CD14-positive monocyte (primary cell): ENCODE measurements at regions not wholly inside any gene's neighbourhood (a gene's known extent, or its start where the extent isn't known, plus 50 kb on each side); places are given as distances from the start of the nearest gene placed in this dataset.

Experiments
- DNase-seq, 3 donors: peaks; one replicate each; pipeline ENCODE4 v3.0.0-alpha.2; 2011 to 2022
- H2AFZ ChIP-seq: 2 replicates; pipeline ENCODE4 v1.6.0; 2012; ENCODE audit warnings: mild to moderate bottlenecking, low read depth, low read length, inconsistent platforms; ENCODE audit not compliant: insufficient read depth, poor library complexity, severe bottlenecking
- H3K27ac ChIP-seq, 2 donors: 1 replicate in 1 of 2; 2 replicates in 1 of 2; pipeline ENCODE4 v1.5.1; 2012 to 2013; ENCODE audit warnings: low read length in 2 of 2, control low read depth in 1 of 2, inconsistent platforms in 1 of 2, low read depth in 1 of 2, mild to moderate bottlenecking in 1 of 2
- H3K27me3 ChIP-seq, 2 donors: one replicate each; pipeline versions ENCODE4 v1.6.0 to v1.6.1; 2011 to 2013; ENCODE audit warnings: low read length in 2 of 2; ENCODE audit not compliant: control insufficient read depth in 2 of 2, insufficient read depth in 2 of 2
- H3K36me3 ChIP-seq, 2 donors: replicated peaks in 1 of 2; 1 replicate in 1 of 2; 2 replicates in 1 of 2; pipeline versions ENCODE4 v1.5.1 to v1.6.1; 2012 to 2013; ENCODE audit warnings: low read length in 2 of 2, control low read depth in 1 of 2, inconsistent platforms in 1 of 2, mild to moderate bottlenecking in 1 of 2; ENCODE audit not compliant: insufficient read depth in 2 of 2, control insufficient read depth in 1 of 2
- H3K4me1 ChIP-seq, 2 donors: 1 replicate in 1 of 2; 2 replicates in 1 of 2; pipeline versions ENCODE4 v1.5.1 to v1.6.1; 2012 to 2013; ENCODE audit warnings: low read length in 2 of 2, control low read depth in 1 of 2, inconsistent platforms in 1 of 2, mild to moderate bottlenecking in 1 of 2, moderate library complexity in 1 of 2; ENCODE audit not compliant: insufficient read depth in 2 of 2, control insufficient read depth in 1 of 2
- H3K4me2 ChIP-seq: replicated peaks from 2 replicates; pipeline ENCODE3; 2012; ENCODE audit warnings: low read length, moderate library complexity, mild to moderate bottlenecking; ENCODE audit not compliant: poor library complexity, severe bottlenecking; ENCODE audit errors: extremely low read depth
- H3K4me3 ChIP-seq, 3 experiments: fragments of 200-600 bp in 1 of 3; sonication (generic) in 1 of 3; replicated peaks in 1 of 3; 1 replicate in 2 of 3; 2 replicates in 1 of 3; pipeline ENCODE4 v1.5.1; 2011 to 2013; ENCODE audit warnings: low read length in 3 of 3, mild to moderate bottlenecking in 3 of 3, control low read depth in 2 of 3, low read depth in 2 of 3, inconsistent platforms in 1 of 3, moderate library complexity in 1 of 3
- H3K79me2 ChIP-seq: 2 replicates; pipeline ENCODE4 v1.6.0; 2012; ENCODE audit warnings: mild to moderate bottlenecking, control low read depth, inconsistent platforms, low read length, moderate library complexity; ENCODE audit not compliant: insufficient read depth
- H3K9ac ChIP-seq: 2 replicates; pipeline ENCODE4 v1.6.0; 2017; ENCODE audit warnings: low read length, mild to moderate bottlenecking; ENCODE audit not compliant: insufficient read depth, poor library complexity, severe bottlenecking
- H3K9me3 ChIP-seq, 2 donors: replicated peaks in 1 of 2; 1 replicate in 1 of 2; 2 replicates in 1 of 2; pipeline versions ENCODE4 v1.5.1 to v1.6.1; 2012 to 2013; ENCODE audit warnings: low read length in 2 of 2, control low read depth in 1 of 2; ENCODE audit not compliant: control insufficient read depth in 1 of 2, insufficient read depth in 1 of 2
- H4K20me1 ChIP-seq: 2 replicates; pipeline ENCODE4 v1.6.0; 2012; ENCODE audit warnings: mild to moderate bottlenecking, low read length, control low read depth, moderate library complexity; ENCODE audit not compliant: insufficient read depth
- H3K27ac Mint-ChIP-seq, 7 donors: one replicate each; pipeline ENCODE4 v1.8.0; 2020; ENCODE audit warnings: mild to moderate bottlenecking in 7 of 7, mixed read lengths in 7 of 7, moderate library complexity in 6 of 7, inconsistent platforms in 2 of 7
- H3K27me3 Mint-ChIP-seq, 3 donors: one replicate each; pipeline ENCODE4 v1.8.0; 2021 to 2022; ENCODE audit warnings: low read depth in 3 of 3, mild to moderate bottlenecking in 3 of 3, mixed read lengths in 3 of 3, moderate library complexity in 3 of 3, inconsistent platforms in 1 of 3
- H3K36me3 Mint-ChIP-seq, 2 donors: one replicate each; pipeline ENCODE4 v1.8.0; 2020; ENCODE audit warnings: mixed read lengths in 2 of 2, inconsistent platforms in 1 of 2, mild to moderate bottlenecking in 1 of 2
- H3K4me1 Mint-ChIP-seq: one replicate; pipeline ENCODE4 v1.8.0; 2020; ENCODE audit warnings: mild to moderate bottlenecking, mixed read lengths
- H3K4me3 Mint-ChIP-seq, 2 donors: one replicate each; pipeline ENCODE4 v1.8.0; 2020; ENCODE audit warnings: mild to moderate bottlenecking in 2 of 2, mixed read lengths in 2 of 2, moderate library complexity in 1 of 2
- H3K9me3 Mint-ChIP-seq, 7 donors: one replicate each; pipeline ENCODE4 v1.8.0; 2020 to 2022; ENCODE audit warnings: mixed read lengths in 7 of 7, mild to moderate bottlenecking in 6 of 7, moderate library complexity in 6 of 7, inconsistent platforms in 2 of 7
- WGBS: methylation state at CpG from one replicate; pipeline ENCODE4 v1.1.5; 2013; ENCODE audit warnings: missing lambda C conversion rate; ENCODE audit not compliant: insufficient coverage; 5-methylcytosine and 5-hydroxymethylcytosine counted together
- intact Hi-C, 2 donors: fragments of 100-400 bp; cut with micrococcal nuclease; formaldehyde crosslinking; loops; one replicate each; pipeline versions ENCODE4 v1.15.0 to v1.15.1; 2023
- TF ChIP-seq, protein P1 (sequence below): fragments of 200-600 bp; IDR thresholded peaks from one replicate; pipeline ENCODE4 v1.8.0; 2022; ENCODE audit warnings: antibody characterized with exemption, mild to moderate bottlenecking

DNA sequence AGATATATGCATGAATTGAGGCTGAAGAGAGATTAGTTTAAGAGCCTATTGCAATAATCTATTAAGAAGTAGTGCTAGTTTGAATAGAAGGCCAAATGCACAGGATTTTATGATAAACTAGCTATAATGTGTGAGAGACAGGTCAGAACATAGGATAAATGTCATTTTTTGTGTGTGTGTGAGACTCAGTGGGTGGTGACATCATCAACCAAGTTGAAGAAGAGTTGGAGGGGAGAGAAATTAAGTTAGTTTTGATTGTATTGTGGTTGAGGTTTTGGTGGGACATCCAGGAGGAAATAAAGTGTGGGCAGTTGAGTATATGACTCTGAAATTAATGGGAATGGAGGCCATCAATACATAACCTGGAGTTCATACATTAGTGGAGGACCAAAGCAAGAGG is 320.1 kb upstream of the CWC22 start:
- Histone ChIP-seq H3K9me3 (peaks cover 4 to 6% of the 10 kb centered on the region in 2 donors), H2AFZ (no peak overlapping the region), H4K20me1 (no peaks in the 10 kb centered on the region)

DNA sequence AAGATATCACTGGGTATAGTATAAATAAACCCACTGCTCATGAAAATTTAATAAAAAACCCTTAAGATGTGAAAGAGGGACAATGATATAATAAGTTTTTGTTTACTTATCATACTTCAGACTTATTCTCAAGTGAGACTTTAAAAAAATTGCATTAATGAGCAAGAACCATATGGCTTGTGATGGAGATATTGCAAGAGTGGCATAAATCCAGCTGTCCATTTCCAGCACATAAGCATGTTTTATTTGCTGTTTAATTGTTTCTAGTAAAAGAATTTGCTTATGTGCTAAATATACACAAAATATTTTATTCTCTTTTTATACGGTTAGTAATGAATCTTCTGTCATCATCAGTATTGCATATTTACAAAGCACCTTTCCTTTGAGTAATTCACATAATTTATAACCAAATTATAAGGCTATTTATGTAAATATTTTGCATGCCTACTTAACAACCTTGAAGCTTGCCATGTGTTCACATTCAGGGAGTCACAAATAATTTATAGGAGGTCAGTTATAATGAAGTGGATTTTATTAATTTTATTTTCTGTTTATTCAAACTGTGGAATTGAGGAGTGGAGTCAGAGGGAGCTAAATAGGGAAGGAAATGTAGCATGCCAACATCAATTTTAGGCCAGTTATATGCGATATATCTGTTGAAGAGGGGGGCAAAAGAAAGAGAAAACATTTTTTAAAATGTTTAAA is 318.5 kb upstream of the CWC22 start:
- Histone ChIP-seq H3K4me1 (no peaks in the 10 kb centered on the region), H2AFZ (no peak overlapping the region), H3K9ac (no peak overlapping the region), H3K4me3 (no peak overlapping the region), H3K4me2 (no peak overlapping the region), H4K20me1 (no peaks in the 10 kb centered on the region), H3K27ac (no peak overlapping the region), H3K9me3 (peaks cover 0 to 6% of the 10 kb centered on the region in 2 donors), H3K27me3 (no peaks in the 10 kb centered on the region), H3K36me3 (no peaks in the 10 kb centered on the region), H3K79me2 (no peaks in the 10 kb centered on the region)
- H3K4me1 Mint-ChIP-seq, result no peaks in the 10 kb centered on the region
- H3K27ac Mint-ChIP-seq, result no peak overlapping the region
- no CpG with 5 or more reads among the region's 2 CpGs for WGBS
- no peak for DNase-seq
- H3K9me3 Mint-ChIP-seq, result peaks cover 0 to 6% (median 3%) of the 10 kb centered on the region in 7 donors
- TF ChIP-seq, protein P1, sequence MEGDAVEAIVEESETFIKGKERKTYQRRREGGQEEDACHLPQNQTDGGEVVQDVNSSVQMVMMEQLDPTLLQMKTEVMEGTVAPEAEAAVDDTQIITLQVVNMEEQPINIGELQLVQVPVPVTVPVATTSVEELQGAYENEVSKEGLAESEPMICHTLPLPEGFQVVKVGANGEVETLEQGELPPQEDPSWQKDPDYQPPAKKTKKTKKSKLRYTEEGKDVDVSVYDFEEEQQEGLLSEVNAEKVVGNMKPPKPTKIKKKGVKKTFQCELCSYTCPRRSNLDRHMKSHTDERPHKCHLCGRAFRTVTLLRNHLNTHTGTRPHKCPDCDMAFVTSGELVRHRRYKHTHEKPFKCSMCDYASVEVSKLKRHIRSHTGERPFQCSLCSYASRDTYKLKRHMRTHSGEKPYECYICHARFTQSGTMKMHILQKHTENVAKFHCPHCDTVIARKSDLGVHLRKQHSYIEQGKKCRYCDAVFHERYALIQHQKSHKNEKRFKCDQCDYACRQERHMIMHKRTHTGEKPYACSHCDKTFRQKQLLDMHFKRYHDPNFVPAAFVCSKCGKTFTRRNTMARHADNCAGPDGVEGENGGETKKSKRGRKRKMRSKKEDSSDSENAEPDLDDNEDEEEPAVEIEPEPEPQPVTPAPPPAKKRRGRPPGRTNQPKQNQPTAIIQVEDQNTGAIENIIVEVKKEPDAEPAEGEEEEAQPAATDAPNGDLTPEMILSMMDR, result no peak
- intact Hi-C loops, result no loop called here
- H3K36me3 Mint-ChIP-seq, result no peaks in the 10 kb centered on the region
- H3K27me3 Mint-ChIP-seq, result no peaks in the 10 kb centered on the region
- H3K4me3 Mint-ChIP-seq, result no peak overlapping the region

More for the DNA sequence above, 320.1 kb upstream of the CWC22 start:
- Histone ChIP-seq H3K4me1 (no peaks in the 10 kb centered on the region), H3K4me3 (no peak overlapping the region), H3K27me3 (no peaks in the 10 kb centered on the region), H3K4me2 (no peak overlapping the region), H3K9ac (no peak overlapping the region), H3K36me3 (no peaks in the 10 kb centered on the region), H3K79me2 (no peaks in the 10 kb centered on the region), H3K27ac (no peak overlapping the region)
- TF ChIP-seq, protein P1, result no peak
- H3K36me3 Mint-ChIP-seq, result no peaks in the 10 kb centered on the region
- intact Hi-C loops, result no loop called here
- no peak overlapping the region for H3K27ac Mint-ChIP-seq
- H3K9me3 Mint-ChIP-seq, result peaks cover 0 to 6% (median 3%) of the 10 kb centered on the region in 7 donors
- no peaks in the 10 kb centered on the region for H3K4me1 Mint-ChIP-seq
- peaks cover 0 to 3% (median 0%) of the 10 kb centered on the region in 3 donors for H3K27me3 Mint-ChIP-seq
- no peak overlapping the region for H3K4me3 Mint-ChIP-seq
- DNase-seq, result no peak
